Mammary epithelial cell (primary cell): ENCODE measurements at regions not wholly inside any gene's neighbourhood (a gene's known extent, or its start where the extent isn't known, plus 50 kb on each side); places are given as distances from the start of the nearest gene placed in this dataset.
"Not testable (repeated sequence)": the region's sequence is repeated elsewhere in the genome, so short reads cannot be mapped to it uniquely, and the experiment has no call there.

Experiments
- EZH2 ChIP-seq: IDR thresholded peaks from 2 replicates; pipeline ENCODE4 v1.6.1; 2012; ENCODE audit warnings: low read length, inconsistent platforms, borderline replicate concordance
- TF ChIP-seq, protein P1 (sequence below), 2 donors: IDR thresholded peaks in 1 of 2; conservative IDR thresholded peaks in 1 of 2; 2 replicates each; pipeline ENCODE4 v1.5.1; 2011 to 2012; ENCODE audit warnings: inconsistent platforms in 2 of 2, low read length in 2 of 2, mild to moderate bottlenecking in 2 of 2, control low read depth in 1 of 2, low read depth in 1 of 2; ENCODE audit not compliant: insufficient read depth in 1 of 2; ENCODE audit errors: extremely low read depth in 1 of 2

DNA sequence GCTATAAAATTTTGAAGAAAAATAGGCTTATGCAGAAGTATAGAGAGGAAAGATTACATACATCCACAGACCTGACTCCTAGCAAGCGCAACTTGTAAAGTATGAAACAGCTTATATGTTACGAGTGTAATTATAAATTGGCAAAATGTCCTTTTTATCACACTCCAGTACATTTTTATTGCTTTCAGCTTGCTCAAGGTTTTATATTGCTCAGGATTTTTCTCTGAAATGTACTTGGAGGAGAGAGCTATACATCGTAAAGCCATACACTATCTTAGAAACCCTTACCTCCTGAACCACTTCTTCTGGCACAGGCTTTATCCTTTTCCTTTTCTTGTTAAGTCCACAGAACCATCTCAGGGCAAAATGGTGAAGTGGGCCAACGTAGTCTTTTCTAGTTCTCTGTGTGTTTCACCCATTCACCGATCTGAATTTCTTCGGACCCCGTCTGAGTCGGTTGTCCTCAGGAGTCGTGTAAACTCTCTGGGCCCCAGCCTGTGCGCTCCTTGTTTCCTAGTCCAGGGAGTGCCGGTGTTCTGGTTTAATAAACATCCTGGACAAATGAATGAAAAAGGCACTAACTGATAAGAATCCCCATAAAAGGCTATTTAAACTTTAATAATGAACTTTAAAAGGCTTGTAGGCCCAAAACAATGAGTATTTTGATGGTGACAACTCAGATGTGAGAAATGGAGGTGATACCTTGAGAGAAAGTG is 150.2 kb upstream of the SPATA31A3 start:
- TF ChIP-seq, protein P1, sequence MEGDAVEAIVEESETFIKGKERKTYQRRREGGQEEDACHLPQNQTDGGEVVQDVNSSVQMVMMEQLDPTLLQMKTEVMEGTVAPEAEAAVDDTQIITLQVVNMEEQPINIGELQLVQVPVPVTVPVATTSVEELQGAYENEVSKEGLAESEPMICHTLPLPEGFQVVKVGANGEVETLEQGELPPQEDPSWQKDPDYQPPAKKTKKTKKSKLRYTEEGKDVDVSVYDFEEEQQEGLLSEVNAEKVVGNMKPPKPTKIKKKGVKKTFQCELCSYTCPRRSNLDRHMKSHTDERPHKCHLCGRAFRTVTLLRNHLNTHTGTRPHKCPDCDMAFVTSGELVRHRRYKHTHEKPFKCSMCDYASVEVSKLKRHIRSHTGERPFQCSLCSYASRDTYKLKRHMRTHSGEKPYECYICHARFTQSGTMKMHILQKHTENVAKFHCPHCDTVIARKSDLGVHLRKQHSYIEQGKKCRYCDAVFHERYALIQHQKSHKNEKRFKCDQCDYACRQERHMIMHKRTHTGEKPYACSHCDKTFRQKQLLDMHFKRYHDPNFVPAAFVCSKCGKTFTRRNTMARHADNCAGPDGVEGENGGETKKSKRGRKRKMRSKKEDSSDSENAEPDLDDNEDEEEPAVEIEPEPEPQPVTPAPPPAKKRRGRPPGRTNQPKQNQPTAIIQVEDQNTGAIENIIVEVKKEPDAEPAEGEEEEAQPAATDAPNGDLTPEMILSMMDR (conservative IDR thresholded peaks at IDR 0.05 in 1 of 2, IDR thresholded peaks at IDR 0.05 in 1 of 2; ENCODE audit: extremely low read depth in 1 of 2, insufficient read depth in 1 of 2, low read depth in 1 of 2, low read length in 2 of 2): not testable (repeated sequence)
- TF ChIP-seq EZH2: not testable (repeated sequence)
